ENCODE measurements at regions not wholly inside any gene's neighbourhood (a gene's known extent, or its start where the extent isn't known, plus 50 kb on each side); places are given as distances from the start of the nearest gene placed in this dataset.
"Not testable (repeated sequence)": the region's sequence is repeated elsewhere in the genome, so short reads cannot be mapped to it uniquely, and the experiment has no call there.

DNA sequence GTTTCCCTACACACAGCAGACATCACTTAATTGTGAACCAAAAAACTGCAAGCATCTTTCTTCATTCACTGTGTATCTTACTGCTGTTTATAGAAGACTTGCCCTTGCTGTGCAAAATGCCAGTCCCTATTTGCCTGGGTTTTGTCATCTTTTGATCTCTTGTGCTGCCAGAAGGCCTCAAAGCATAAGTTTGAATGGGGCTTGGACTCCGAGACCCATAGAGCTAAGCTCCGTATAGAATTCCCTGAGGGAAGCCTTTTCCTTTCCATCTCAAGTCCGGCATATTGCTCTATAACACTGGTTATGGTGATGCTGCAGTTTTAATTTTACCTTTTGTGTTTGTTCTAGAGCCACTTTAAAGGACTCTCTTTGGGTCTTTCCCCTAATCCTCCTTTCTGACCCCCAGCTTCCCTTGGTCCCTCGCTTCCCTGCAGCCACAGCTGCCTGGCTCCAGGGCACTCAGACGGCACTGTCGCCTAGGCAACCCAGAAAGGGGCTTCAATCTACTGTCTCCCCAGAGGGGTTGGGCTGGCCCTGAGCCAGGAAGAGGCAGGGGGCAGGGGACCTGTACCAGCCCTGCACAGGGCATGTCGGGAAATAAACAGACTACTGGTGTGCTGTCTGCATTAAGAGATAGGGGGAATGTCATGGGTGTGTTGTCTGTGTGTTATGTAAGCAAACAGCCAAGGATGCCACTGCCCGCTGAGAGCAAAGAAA is 73.4 kb upstream of the MELK start:
- TF ChIP-seq, protein P1, sequence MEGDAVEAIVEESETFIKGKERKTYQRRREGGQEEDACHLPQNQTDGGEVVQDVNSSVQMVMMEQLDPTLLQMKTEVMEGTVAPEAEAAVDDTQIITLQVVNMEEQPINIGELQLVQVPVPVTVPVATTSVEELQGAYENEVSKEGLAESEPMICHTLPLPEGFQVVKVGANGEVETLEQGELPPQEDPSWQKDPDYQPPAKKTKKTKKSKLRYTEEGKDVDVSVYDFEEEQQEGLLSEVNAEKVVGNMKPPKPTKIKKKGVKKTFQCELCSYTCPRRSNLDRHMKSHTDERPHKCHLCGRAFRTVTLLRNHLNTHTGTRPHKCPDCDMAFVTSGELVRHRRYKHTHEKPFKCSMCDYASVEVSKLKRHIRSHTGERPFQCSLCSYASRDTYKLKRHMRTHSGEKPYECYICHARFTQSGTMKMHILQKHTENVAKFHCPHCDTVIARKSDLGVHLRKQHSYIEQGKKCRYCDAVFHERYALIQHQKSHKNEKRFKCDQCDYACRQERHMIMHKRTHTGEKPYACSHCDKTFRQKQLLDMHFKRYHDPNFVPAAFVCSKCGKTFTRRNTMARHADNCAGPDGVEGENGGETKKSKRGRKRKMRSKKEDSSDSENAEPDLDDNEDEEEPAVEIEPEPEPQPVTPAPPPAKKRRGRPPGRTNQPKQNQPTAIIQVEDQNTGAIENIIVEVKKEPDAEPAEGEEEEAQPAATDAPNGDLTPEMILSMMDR (conservative IDR thresholded peaks at IDR 0.05 in 1 of 2, IDR thresholded peaks at IDR 0.05 in 1 of 2; ENCODE audit: low read depth in 1 of 2, low read length in 2 of 2): no peak
- TF ChIP-seq EZH2 (IDR thresholded peaks at IDR 0.05; ENCODE audit: low read length, missing control alignments): no peak
- H3K4me2 ChIP-seq (ENCODE audit: extremely low read depth, insufficient read depth, low read length): no peak overlapping the region
- H3K4me3 ChIP-seq (replicated peaks in 1 of 4; ENCODE audit: control extremely low read depth in 1 of 4, insufficient read depth in 1 of 4, low read depth in 3 of 4, low read length in 4 of 4): no peak overlapping the region
- H3K27me3 ChIP-seq (ENCODE audit: control insufficient read depth, insufficient read depth, low read length): peaks cover 7% of the 10 kb centered on the region
- no peak for DNase-seq (ENCODE audit: low read depth in 2 of 2)
- no peak overlapping the region for H3K9ac ChIP-seq (ENCODE audit: insufficient read depth, low read length)
- no peaks in the 10 kb centered on the region for H3K79me2 ChIP-seq (ENCODE audit: control insufficient read depth, insufficient read depth, low read length)
- no peaks in the 10 kb centered on the region for H3K36me3 ChIP-seq (ENCODE audit: control insufficient read depth, insufficient read depth, low read length)
- no peaks in the 10 kb centered on the region for H3K9me3 ChIP-seq (ENCODE audit: control insufficient read depth, insufficient read depth, low read depth, low read length)
- H4K20me1 ChIP-seq (ENCODE audit: control insufficient read depth, extremely low read depth, insufficient read depth, low read length): no peaks in the 10 kb centered on the region
- H3K27ac ChIP-seq (ENCODE audit: insufficient read depth, low read length): no peak overlapping the region
- no peak overlapping the region for H2AFZ ChIP-seq (ENCODE audit: low read length)
- no peaks in the 10 kb centered on the region for H3K4me1 ChIP-seq (ENCODE audit: control insufficient read depth, extremely low read depth, insufficient read depth, low read length)

GRCh38 chr9:36493564-36493963 is 79.1 kb upstream of the MELK start:
- H3K27me3 ChIP-seq (ENCODE audit: control insufficient read depth, insufficient read depth, low read length); H3K9ac ChIP-seq (ENCODE audit: insufficient read depth, low read length); H3K79me2 ChIP-seq (ENCODE audit: control insufficient read depth, insufficient read depth, low read length); H3K4me1 ChIP-seq (ENCODE audit: control insufficient read depth, extremely low read depth, insufficient read depth, low read length); H3K9me3 ChIP-seq (ENCODE audit: control insufficient read depth, insufficient read depth, low read depth, low read length); H2AFZ ChIP-seq (ENCODE audit: low read length); H3K4me2 ChIP-seq (ENCODE audit: extremely low read depth, insufficient read depth, low read length); H3K36me3 ChIP-seq (ENCODE audit: control insufficient read depth, insufficient read depth, low read length); H3K4me3 ChIP-seq (replicated peaks in 1 of 4; ENCODE audit: control extremely low read depth in 1 of 4, insufficient read depth in 1 of 4, low read depth in 3 of 4, low read length in 4 of 4); H3K27ac ChIP-seq (ENCODE audit: insufficient read depth, low read length); DNase-seq (ENCODE audit: low read depth in 2 of 2); H4K20me1 ChIP-seq (ENCODE audit: control insufficient read depth, extremely low read depth, insufficient read depth, low read length): not testable (repeated sequence)

- no peak overlapping the region for H3K27ac ChIP-seq (ENCODE audit: insufficient read depth, low read length)
- no peaks in the 10 kb centered on the region for H3K79me2 ChIP-seq (ENCODE audit: control insufficient read depth, insufficient read depth, low read length)
- H3K9ac ChIP-seq (ENCODE audit: insufficient read depth, low read length): no peak overlapping the region
- H4K20me1 ChIP-seq (ENCODE audit: control insufficient read depth, extremely low read depth, insufficient read depth, low read length): no peaks in the 10 kb centered on the region
- H3K4me2 ChIP-seq (ENCODE audit: extremely low read depth, insufficient read depth, low read length): no peak overlapping the region
- H3K27me3 ChIP-seq (ENCODE audit: control insufficient read depth, insufficient read depth, low read length): no peaks in the 10 kb centered on the region
- no peaks in the 10 kb centered on the region for H3K36me3 ChIP-seq (ENCODE audit: control insufficient read depth, insufficient read depth, low read length)
- no peaks in the 10 kb centered on the region for H3K9me3 ChIP-seq (ENCODE audit: control insufficient read depth, insufficient read depth, low read depth, low read length)
- peak in 1 of 2 donors; percentile 38 for DNase-seq (ENCODE audit: low read depth in 2 of 2)
- TF ChIP-seq EZH2 (IDR thresholded peaks at IDR 0.05; ENCODE audit: low read length, missing control alignments): no peak
- TF ChIP-seq, protein P1 (conservative IDR thresholded peaks at IDR 0.05 in 1 of 2, IDR thresholded peaks at IDR 0.05 in 1 of 2; ENCODE audit: low read depth in 1 of 2, low read length in 2 of 2): no peak
- H3K4me3 ChIP-seq (replicated peaks in 1 of 4; ENCODE audit: control extremely low read depth in 1 of 4, insufficient read depth in 1 of 4, low read depth in 3 of 4, low read length in 4 of 4): no peak overlapping the region
- no peak overlapping the region for H2AFZ ChIP-seq (ENCODE audit: low read length)
- H3K4me1 ChIP-seq (ENCODE audit: control insufficient read depth, extremely low read depth, insufficient read depth, low read length): peaks cover 6% of the 10 kb centered on the region
Measured at GRCh38 chr9:36492865-36493264, 79.8 kb upstream of the MELK start.
